GM21360 (cell line): ENCODE measurements at regions not wholly inside any gene's neighbourhood (a gene's known extent, or its start where the extent isn't known, plus 50 kb on each side); places are given as distances from the start of the nearest gene placed in this dataset.

Experiments
- ATAC-seq: cut with Tn5 transposase; IDR thresholded peaks from one replicate; pipeline ENCODE4 v1.9.1; 2021; ENCODE audit warnings: mild to moderate bottlenecking, moderate library complexity; ENCODE audit not compliant: unreplicated experiment

DNA sequence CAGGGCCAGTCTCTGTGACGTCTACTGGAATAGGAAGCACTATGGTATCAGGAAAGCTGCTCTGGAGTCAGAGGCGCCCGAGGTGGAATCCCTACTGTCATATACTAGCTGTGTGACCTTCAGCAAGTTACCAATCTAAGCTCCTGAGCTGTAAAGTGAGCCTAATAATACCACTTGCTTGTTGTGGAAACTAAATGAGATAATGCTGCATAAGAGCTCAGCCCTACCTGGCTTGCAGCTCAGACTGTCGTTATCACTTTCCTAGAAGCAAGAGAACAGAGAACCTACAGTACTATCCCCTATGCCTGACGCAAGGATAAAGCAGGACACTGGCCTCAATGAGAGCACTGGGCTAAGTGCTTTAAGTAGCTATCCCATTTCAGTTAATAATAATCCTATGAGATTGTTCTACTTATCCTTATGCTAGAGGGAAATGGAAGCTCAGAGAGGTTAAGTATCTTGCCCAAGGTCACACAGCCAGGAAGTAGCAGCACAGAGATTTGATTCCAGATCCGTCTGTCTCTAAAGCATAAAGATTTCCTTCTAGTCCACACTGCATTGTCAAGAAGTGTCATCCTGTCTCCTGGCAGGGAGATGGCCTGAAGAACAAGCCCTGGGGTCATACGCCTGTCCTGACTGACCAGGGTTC, 195.2 kb downstream of the TLE3 start:
- no peak for ATAC-seq

- no peak for ATAC-seq
These were observed 193.9 kb downstream of the TLE3 start for GRCh38 chr15:69903470-69904469.

DNA sequence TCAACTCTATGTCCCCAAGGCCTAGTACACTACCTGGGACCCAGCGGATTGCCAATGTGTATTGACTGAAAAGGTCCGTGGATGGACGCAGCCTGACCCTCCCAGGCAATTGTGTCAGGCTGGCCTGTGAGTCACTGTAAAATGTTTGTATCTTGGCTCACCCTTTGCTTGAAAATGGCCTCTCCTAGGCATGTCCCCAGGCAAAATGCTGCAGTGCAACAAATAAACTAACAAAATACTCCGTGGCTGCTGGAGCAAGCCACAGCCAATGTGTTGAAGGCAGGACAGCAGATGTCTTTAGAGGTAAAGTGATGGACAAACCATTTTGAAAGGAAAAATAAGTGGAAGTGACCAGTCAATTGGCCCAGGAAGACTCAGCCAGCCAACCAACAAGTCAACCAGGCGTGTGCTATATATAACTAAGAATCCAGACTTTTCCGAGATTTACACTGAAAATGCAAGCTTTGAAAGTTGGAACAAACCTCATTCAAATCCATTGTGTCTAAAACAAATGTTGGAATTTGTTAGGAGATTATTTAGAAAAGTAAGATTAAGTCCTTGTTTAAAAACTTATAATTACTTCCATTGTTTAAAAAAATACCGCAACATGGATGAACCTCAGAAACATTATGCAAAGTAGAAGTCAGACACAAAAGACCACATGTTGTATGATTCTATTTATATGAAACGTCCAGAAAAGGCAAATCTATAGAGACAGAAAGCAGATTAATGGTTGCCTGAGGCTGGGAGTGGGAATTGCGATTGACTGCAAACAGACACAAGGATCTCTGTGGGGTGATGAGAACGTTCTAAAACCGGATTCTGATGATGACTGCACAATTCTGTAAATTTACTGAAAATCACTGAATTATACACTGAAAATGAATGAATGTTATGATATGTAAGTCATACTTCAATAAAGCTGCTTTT, 191.2 kb downstream of the TLE3 start:
- no peak for ATAC-seq

- ATAC-seq: no peak
These were observed 189.7 kb downstream of the TLE3 start for GRCh38 chr15:69908060-69908459.

DNA sequence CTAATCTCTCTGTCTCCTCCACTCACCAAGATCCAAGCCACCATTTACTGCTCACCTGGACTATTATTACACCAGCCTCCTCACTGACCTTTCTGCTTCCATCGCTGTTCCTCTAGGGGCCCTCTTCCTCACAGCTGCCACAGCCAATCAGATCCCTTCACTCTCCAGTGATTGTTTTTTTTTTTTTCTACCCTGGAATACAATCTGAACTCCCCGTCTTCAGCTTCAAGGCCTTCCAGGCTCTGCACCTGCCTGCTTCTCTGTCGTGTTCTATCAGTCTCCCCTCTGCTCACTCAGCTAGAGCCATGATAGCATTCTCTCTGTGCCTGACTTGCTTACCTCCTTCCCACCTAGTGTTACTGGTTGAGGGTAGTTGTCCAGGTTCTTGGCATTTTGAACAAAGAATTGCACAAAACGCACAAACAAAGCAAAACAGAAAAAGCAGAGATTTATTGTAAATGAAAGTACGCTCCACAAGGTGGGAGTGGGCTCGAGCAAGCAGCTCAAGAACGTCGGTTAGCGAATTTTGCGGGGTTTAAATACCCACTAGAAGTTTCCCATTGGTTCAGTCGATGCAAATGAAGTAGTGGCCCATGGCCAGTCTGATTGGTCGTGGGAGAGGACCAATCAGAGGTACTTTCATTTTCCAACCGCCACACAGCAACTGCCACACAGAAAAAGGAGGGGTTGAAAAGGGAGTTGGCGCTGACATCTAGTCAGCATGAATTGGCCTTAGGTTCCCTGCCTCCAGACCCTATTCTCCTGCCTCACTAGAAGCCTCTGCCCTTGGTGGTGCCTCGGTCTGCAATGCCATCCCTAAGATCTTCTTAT, 188.9 kb downstream of the TLE3 start:
- ATAC-seq: no peak

DNA sequence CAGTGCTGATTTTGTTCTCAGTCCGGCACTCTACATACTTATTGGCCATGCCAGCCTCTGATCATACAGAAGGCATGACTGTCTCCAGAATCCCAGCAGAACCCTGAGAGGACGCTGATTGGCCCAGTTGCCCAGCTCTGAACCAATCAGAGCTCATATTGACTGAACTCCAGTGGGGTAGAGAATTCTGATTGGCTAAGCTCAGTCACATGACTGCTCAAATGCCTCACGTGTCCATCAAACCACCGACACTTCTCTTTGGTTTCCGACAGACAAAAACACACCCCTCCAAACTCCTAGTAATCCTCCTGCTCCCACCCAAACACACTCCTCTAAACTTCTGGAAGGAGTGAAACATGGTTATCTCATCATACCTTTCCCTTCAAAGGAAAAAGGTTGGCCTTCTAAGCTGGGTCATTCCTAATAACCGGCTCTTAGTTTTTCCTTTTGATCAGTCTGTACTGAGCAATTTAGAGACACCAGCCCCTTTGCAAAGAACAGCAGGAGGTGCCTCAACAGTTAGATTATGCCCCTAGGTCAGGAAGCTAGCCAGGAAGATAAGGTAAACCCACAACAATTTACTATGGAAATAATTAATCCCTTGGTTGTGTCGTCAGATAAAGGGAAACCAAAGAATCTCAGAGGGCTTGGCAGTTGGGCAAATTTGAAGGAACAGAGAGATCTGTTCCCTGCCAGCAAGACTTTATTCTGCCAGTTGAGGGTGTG, 187.8 kb downstream of the TLE3 start:
- ATAC-seq: no peak

GRCh38 chr15:69910514-69910913, 187.2 kb downstream of the TLE3 start:
- no peak for ATAC-seq

DNA sequence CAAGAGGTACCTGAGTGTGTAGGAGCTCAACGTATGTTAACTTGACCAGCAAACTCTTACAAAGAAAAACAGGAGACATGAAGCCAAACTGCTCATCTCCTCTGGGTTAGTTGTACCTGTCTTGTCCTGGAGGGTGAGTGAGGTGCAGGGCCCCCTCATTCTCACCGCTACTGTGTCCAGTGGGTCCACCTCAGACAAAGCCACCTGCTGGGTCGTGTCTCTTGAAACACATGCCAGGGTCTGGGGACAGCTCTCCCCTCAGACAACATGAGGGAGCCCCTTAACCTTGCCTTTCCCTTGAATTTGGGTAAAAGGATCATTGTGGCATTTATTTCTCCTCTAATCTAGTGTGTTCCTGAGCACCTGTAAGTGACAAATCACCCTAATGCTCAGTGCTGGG, 185.6 kb downstream of the TLE3 start:
- ATAC-seq: no peak

DNA sequence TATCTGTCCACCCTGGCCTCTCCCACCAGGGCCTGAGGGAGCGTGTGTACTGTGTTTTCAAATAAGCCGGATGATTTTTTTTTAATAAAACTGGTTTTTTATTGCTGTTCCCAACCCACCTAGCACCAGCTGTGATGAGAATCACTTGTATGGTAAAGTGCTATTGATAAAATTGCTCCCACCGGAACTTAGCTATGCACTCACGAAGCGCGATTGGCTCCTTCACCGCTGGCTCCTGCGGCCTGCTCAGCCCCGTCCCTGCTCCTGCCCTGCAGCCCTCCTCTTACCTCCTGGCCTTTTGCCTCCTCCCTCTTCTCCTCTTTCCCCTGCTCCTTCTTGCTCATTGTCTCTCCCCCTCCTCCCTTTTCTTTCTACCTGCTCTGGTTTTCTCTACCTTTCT, 183.7 kb downstream of the TLE3 start:
- ATAC-seq: no peak

GRCh38 chr15:69914960-69915359, 182.8 kb downstream of the TLE3 start:
- no peak for ATAC-seq

GRCh38 chr15:69916169-69916785, 181.4 kb downstream of the TLE3 start:
- ATAC-seq: no peak

GRCh38 chr15:69917056-69917455, 180.7 kb downstream of the TLE3 start:
- no peak for ATAC-seq

- ATAC-seq: no peak
These were observed 177.9 kb downstream of the TLE3 start for GRCh38 chr15:69919816-69920215.

- ATAC-seq: no peak
These were observed 177.5 kb downstream of the TLE3 start for GRCh38 chr15:69920221-69920620.

GRCh38 chr15:69921626-69922619, 175.8 kb downstream of the TLE3 start:
- no peak for ATAC-seq

GRCh38 chr15:69924531-69924930, 173.2 kb downstream of the TLE3 start:
- ATAC-seq: no peak

DNA sequence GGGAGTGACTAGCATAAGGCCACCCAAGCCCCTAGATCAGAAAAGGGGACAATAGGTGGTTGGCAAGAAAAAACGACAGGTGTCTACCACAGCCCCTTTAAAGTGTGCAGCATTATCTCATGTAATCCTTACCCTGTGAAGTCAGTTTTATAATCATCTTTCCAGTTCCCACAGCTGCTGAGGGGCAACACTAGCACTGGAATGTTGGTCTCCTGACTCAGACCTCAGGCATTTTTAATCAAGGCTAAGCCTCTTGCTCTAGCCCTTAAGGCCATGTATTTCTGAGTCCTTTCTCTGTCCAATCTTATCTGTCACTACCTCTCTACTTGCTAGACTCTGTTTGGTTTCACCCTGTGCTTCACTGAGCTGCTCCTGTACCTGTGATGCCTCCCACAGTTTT, 171.7 kb downstream of the TLE3 start:
- ATAC-seq: no peak

- ATAC-seq: no peak
These were observed 171.0 kb downstream of the TLE3 start for GRCh38 chr15:69926721-69927120.
